H1 (cell line): ENCODE measurements at regions not wholly inside any gene's neighbourhood (a gene's known extent, or its start where the extent isn't known, plus 50 kb on each side); places are given as distances from the start of the nearest gene placed in this dataset.

Experiments
- BRCA1 ChIP-seq: IDR thresholded peaks from 2 replicates; pipeline ENCODE4 v1.6.1; 2012; ENCODE audit warnings: low read depth, low read length, improper control_type of control experiment
- SIN3A ChIP-seq, 2 experiments: IDR thresholded peaks in 1 of 2; conservative IDR thresholded peaks in 1 of 2; 2 replicates each; pipeline ENCODE4 v1.6.1; 2011 to 2012; ENCODE audit warnings: low read length in 2 of 2, improper control_type of control experiment in 1 of 2, low read depth in 1 of 2, mild to moderate bottlenecking in 1 of 2
- USF2 ChIP-seq: IDR thresholded peaks from 2 replicates; pipeline ENCODE4 v1.6.1; 2011; ENCODE audit warnings: low read length, improper control_type of control experiment

- TF ChIP-seq USF2 (peak; percentile 80), SIN3A (conservative IDR thresholded peaks at IDR 0.05 in 1 of 2, IDR thresholded peaks at IDR 0.05 in 1 of 2; ENCODE audit: low read depth in 1 of 2, low read length in 2 of 2) (no peak), BRCA1 (no peak)
These were observed 82.0 kb upstream of the TRIO start (continued) for GRCh38 chr5:14061106-14061505.
